GM13976 (cell line): ENCODE measurements at regions not wholly inside any gene's neighbourhood (a gene's known extent, or its start where the extent isn't known, plus 50 kb on each side); places are given as distances from the start of the nearest gene placed in this dataset.

Source experiments
- DNase-seq: peaks from one replicate; pipeline ENCODE4 v3.0.0; 2012; ENCODE audit warnings: low spot score
- in situ Hi-C: fragments of 300-500 bp; cut with MboI; formaldehyde crosslinking; loops from one replicate; pipeline ENCODE4 v1.12.0; 2022; ENCODE audit warnings: low sequenced_read_pairs, mixed read lengths, inconsistent platforms; ENCODE audit not compliant: unreplicated experiment
- TF ChIP-seq, protein P1 (sequence below): IDR thresholded peaks from 2 replicates; pipeline ENCODE4 v1.5.1; 2012; ENCODE audit warnings: borderline replicate concordance, mild to moderate bottlenecking; ENCODE audit not compliant: insufficient read depth; ENCODE audit errors: extremely low read depth, missing control alignments, control extremely low read depth

DNA sequence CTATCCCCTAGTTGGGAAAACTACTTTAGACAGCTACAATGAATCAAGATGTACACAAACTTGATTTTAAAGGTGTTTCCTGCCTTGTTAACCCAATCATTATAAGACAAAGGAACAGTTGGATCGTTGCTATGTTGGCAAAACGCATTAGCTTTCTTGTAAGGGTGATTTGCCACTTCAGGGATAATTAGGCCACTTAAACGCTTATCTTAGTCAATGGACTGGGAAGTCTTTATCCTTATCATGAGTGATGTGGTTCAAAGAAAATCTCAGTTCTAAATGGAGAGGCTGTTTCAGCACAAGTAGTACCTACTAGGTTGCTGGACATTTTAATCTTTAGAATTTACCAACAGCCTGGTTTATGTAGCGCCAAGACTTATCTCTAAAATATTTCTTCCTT lies 406.1 kb upstream of the MEX3C start:
- no peak for DNase-seq
- TF ChIP-seq, protein P1, sequence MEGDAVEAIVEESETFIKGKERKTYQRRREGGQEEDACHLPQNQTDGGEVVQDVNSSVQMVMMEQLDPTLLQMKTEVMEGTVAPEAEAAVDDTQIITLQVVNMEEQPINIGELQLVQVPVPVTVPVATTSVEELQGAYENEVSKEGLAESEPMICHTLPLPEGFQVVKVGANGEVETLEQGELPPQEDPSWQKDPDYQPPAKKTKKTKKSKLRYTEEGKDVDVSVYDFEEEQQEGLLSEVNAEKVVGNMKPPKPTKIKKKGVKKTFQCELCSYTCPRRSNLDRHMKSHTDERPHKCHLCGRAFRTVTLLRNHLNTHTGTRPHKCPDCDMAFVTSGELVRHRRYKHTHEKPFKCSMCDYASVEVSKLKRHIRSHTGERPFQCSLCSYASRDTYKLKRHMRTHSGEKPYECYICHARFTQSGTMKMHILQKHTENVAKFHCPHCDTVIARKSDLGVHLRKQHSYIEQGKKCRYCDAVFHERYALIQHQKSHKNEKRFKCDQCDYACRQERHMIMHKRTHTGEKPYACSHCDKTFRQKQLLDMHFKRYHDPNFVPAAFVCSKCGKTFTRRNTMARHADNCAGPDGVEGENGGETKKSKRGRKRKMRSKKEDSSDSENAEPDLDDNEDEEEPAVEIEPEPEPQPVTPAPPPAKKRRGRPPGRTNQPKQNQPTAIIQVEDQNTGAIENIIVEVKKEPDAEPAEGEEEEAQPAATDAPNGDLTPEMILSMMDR, result no peak
- in situ Hi-C loops, result loop anchor here (25.0 kb wide), 1 partner anchor 491 kb away; no protein-coding TSS in a partner anchor

DNA sequence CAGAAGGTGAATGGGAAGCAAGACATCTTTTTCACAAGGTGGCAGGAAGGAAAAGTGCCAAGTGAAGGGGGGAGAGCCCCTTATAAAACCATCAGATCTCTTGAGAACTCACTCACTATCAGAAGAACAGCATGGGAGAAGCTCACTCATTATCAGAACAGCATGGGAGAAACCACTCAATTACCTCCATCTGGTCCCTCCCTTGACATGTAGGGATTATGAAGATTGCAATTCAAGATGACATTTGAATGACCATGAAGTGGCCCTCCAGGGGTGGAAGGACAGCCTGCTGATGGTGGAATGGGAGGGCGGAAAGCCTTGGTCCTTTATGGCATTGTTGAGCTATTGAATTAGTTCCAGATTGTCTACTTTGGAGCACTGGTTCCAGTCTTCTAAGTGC lies 413.0 kb upstream of the MEX3C start:
- no peak for DNase-seq
- TF ChIP-seq, protein P1, result no peak
- in situ Hi-C loops, result loop anchor here (25.0 kb wide), 1 partner anchor 498 kb away; no protein-coding TSS in a partner anchor

GRCh38 chr18:51611326-51611725 lies 413.8 kb upstream of the MEX3C start:
- TF ChIP-seq, protein P1, result no peak
- in situ Hi-C loops, result loop anchor here (25.0 kb wide), 1 partner anchor 499 kb away; no protein-coding TSS in a partner anchor
- DNase-seq, result no peak

- in situ Hi-C loops, result loop anchor here (25.0 kb wide), 1 partner anchor 502 kb away; no protein-coding TSS in a partner anchor
- DNase-seq, result no peak
- TF ChIP-seq, protein P1, result no peak
These were observed 416.6 kb upstream of the MEX3C start for GRCh38 chr18:51614033-51614432.

- TF ChIP-seq, protein P1, result no peak
- no peak for DNase-seq
- in situ Hi-C loops, result loop anchor here (25.0 kb wide), 1 partner anchor 503 kb away; no protein-coding TSS in a partner anchor
These were observed 417.6 kb upstream of the MEX3C start for GRCh38 chr18:51614967-51615571.

DNA sequence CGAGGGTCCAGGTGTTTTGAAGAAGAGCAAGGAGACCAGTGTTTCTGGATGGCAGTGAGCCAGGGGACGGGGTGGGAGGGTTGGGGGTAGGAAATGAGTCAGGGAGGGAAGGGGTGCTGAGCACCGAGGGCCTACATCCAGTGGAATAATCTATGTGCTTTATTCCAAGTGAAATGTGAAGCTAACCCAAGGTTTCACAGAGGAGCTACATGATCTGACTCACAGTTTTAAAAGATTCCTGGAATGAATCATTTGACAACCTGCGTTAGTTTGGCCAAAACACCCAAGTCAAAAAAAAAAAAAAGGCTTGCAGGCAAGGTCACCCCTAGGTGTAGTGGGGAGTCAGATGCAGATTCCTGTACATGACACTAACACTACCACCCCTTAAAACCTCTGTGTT lies 419.7 kb upstream of the MEX3C start:
- in situ Hi-C loops, result loop anchor here (25.0 kb wide), 1 partner anchor 505 kb away; no protein-coding TSS in a partner anchor
- TF ChIP-seq, protein P1, result no peak

More for the DNA sequence above, 419.7 kb upstream of the MEX3C start:
- DNase-seq, result no peak
